COLO668 (cell line): ENCODE measurements at regions not wholly inside any gene's neighbourhood (a gene's known extent, or its start where the extent isn't known, plus 50 kb on each side); places are given as distances from the start of the nearest gene placed in this dataset.
A peak's percentile ranks its signal among the peaks of the same experiment; 100 is the strongest.
"Not testable (repeated sequence)": the region's sequence is repeated elsewhere in the genome, so short reads cannot be mapped to it uniquely, and the experiment has no call there.

ENCODE experiments used
- DNase-seq: peaks from one replicate; lab custom pipeline; 2025; ENCODE audit not compliant: unreplicated experiment; lab: John Stamatoyannopoulos, UW

GRCh38 chr20:5453316-5453715 lies 136.6 kb upstream of the PROKR2 start:
- not testable (repeated sequence) for DNase-seq

- DNase-seq: not testable (repeated sequence)
Observed at GRCh38 chr20:5452691-5453090, 135.9 kb upstream of the PROKR2 start.

- DNase-seq: not testable (repeated sequence)
Observed at GRCh38 chr20:5452286-5452685, 135.5 kb upstream of the PROKR2 start.

GRCh38 chr20:5451643-5452210 lies 135.0 kb upstream of the PROKR2 start:
- DNase-seq: no peak

GRCh38 chr20:5448449-5449118 lies 131.8 kb upstream of the PROKR2 start:
- peak; percentile 61 for DNase-seq

GRCh38 chr20:5447188-5447587 lies 130.4 kb upstream of the PROKR2 start:
- no peak for DNase-seq

- DNase-seq: no peak
Observed at GRCh38 chr20:5445611-5446010, 128.9 kb upstream of the PROKR2 start.

GRCh38 chr20:5442101-5442500 lies 125.3 kb upstream of the PROKR2 start:
- no peak for DNase-seq

- no peak for DNase-seq
Observed at GRCh38 chr20:5434116-5434515, 117.4 kb upstream of the PROKR2 start.

- no peak for DNase-seq
Observed at GRCh38 chr20:5433352-5433751, 116.6 kb upstream of the PROKR2 start.

GRCh38 chr20:5432030-5432429 lies 115.3 kb upstream of the PROKR2 start:
- no peak for DNase-seq

- no peak for DNase-seq
Observed at GRCh38 chr20:5430670-5431069, 113.9 kb upstream of the PROKR2 start.

GRCh38 chr20:5426026-5426425 lies 109.3 kb upstream of the PROKR2 start:
- no peak for DNase-seq

- DNase-seq: no peak
Observed at GRCh38 chr20:5416086-5416485, 99.3 kb upstream of the PROKR2 start.

- DNase-seq: no peak
Observed at GRCh38 chr20:5413394-5413793, 96.6 kb upstream of the PROKR2 start.

GRCh38 chr20:5410470-5410869 lies 93.7 kb upstream of the PROKR2 start:
- DNase-seq: no peak

- peak; percentile 39 for DNase-seq
Observed at GRCh38 chr20:5402903-5403531, 86.3 kb upstream of the PROKR2 start.

- no peak for DNase-seq
Observed at GRCh38 chr20:5401277-5401875, 84.6 kb upstream of the PROKR2 start.

- DNase-seq: no peak
Observed at GRCh38 chr20:5400164-5400762, 83.5 kb upstream of the PROKR2 start.

- no peak for DNase-seq
Observed at GRCh38 chr20:5397393-5397792, 80.6 kb upstream of the PROKR2 start.

- DNase-seq: no peak
Observed at GRCh38 chr20:5395932-5396727, 79.4 kb upstream of the PROKR2 start.
